ENCODE measurements at regions not wholly inside any gene's neighbourhood (a gene's known extent, or its start where the extent isn't known, plus 50 kb on each side); places are given as distances from the start of the nearest gene placed in this dataset.

DNA sequence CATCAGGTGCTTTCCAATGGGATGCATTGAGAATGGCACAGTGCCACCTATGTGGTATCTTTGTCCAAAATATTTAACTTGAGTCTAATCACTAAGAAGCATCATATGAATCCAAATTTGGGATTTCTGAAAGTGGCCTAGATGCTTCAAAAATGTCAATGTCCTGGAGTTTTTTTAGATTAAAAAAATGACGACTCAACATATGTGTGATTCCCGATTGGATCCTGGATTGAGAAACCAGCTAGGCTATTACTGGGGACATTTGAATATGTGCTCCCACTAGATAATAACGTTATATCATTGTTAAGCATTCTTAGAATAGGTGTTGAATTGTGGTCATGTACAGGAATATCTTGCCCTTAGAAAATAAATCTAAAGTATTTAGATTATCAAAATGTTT lies 189.2 kb downstream of the TBXT start:
- peaks cover 4% of the 10 kb centered on the region for H3K4me1 ChIP-seq (ENCODE audit: control insufficient read depth, insufficient read depth, low read length)
- no peaks in the 10 kb centered on the region for H3K36me3 ChIP-seq (ENCODE audit: control insufficient read depth, insufficient read depth, low read length)
- H3K27me3 ChIP-seq (ENCODE audit: control insufficient read depth, insufficient read depth, low read length), result peaks cover 21% of the 10 kb centered on the region
- no peak overlapping the region for H3K4me3 ChIP-seq (ENCODE audit: low read depth, low read length)
- no peaks in the 10 kb centered on the region for H3K9me3 ChIP-seq (ENCODE audit: control insufficient read depth, insufficient read depth, low read length)
- no peak overlapping the region for H3K9ac ChIP-seq (ENCODE audit: low read depth, low read length)

DNA sequence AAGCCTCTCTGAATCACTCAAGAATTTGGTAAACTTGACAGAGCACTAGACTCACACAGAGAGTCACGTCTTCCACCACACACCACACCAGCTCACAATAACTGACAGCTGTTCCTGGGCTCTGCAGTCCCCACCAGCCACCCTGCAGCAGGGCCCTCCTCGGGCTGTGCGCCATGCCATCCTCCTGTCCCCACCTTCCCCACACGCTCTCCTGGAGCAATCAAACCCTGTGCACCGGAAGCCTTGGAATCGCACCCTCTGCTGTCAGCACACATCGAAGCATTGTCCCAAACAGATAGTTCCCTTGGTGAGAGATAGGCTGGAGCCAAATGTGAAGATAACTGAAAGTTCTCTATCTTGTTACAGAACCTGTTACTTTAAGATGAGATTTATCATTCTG lies 191.0 kb downstream of the TBXT start:
- Histone ChIP-seq H3K9ac (ENCODE audit: low read depth, low read length) (no peak overlapping the region), H3K4me3 (ENCODE audit: low read depth, low read length) (no peak overlapping the region), H3K9me3 (ENCODE audit: control insufficient read depth, insufficient read depth, low read length) (no peaks in the 10 kb centered on the region), H3K27me3 (ENCODE audit: control insufficient read depth, insufficient read depth, low read length) (peaks cover 3% of the 10 kb centered on the region), H3K36me3 (ENCODE audit: control insufficient read depth, insufficient read depth, low read length) (no peaks in the 10 kb centered on the region), H3K4me1 (ENCODE audit: control insufficient read depth, insufficient read depth, low read length) (peaks cover 4% of the 10 kb centered on the region)

DNA sequence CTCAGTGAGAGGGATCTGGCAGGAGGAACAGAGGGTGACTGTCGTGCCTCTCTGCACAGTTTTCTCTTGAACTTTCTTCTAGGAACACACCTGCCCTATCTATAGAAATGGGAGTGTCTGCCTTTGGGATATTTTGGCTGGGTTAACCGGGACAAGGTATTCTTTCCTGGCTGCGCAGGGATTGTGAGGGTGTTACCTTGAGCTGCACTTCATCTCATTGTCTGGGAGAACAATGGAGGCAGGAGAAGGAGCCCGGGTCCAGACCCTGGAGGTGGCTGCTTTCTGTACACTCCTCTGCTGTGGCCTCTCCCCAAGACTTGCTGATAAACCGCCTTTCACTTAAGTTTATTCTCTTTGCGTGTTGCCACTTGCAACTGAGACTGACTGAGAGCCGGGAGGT lies 192.8 kb downstream of the TBXT start:
- Histone ChIP-seq H3K4me1 (ENCODE audit: control insufficient read depth, insufficient read depth, low read length) (no peaks in the 10 kb centered on the region), H3K4me3 (ENCODE audit: low read depth, low read length) (no peak overlapping the region), H3K9me3 (ENCODE audit: control insufficient read depth, insufficient read depth, low read length) (no peaks in the 10 kb centered on the region), H3K9ac (ENCODE audit: low read depth, low read length) (no peak overlapping the region), H3K36me3 (ENCODE audit: control insufficient read depth, insufficient read depth, low read length) (no peaks in the 10 kb centered on the region), H3K27me3 (ENCODE audit: control insufficient read depth, insufficient read depth, low read length) (no peaks in the 10 kb centered on the region)

GRCh38 chr6:165973473-165973872 lies 194.2 kb downstream of the TBXT start:
- H3K36me3 ChIP-seq (ENCODE audit: control insufficient read depth, insufficient read depth, low read length), result no peaks in the 10 kb centered on the region

DNA sequence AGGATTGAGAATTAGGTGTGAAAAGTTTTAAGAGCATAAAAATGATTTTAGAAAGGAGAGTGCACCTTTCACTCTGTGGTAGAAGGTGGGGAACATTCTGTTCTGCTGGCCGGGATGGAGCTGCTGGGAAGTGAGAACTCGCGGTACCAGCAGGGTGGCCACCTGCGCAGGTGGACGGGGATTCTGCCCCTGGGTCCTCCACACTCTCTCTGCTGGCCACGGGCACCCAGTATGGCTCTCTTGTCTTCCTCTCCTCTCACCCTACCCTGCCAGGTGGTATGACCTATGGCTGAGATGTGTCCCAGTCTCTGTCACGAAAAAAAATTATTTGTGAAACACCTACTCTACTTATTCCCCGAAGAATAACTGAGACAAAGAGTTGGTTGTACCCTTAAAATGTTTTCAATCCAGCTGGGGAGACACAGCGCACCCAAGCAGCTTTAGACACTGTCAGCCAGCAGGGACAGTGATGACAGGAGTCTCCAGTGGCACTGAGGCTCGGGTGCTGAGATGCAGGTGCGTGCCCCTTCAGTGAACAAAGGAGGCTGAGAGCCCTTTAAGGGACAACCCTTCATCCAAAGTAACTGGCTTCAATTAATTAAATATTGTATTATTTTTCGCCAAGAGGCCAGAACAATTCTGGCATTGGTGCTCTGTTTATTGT lies 195.4 kb downstream of the TBXT start:
- Histone ChIP-seq H3K9ac (ENCODE audit: low read depth, low read length) (no peak overlapping the region), H3K27me3 (ENCODE audit: control insufficient read depth, insufficient read depth, low read length) (no peaks in the 10 kb centered on the region), H3K9me3 (ENCODE audit: control insufficient read depth, insufficient read depth, low read length) (no peaks in the 10 kb centered on the region), H3K36me3 (ENCODE audit: control insufficient read depth, insufficient read depth, low read length) (no peaks in the 10 kb centered on the region), H3K4me1 (ENCODE audit: control insufficient read depth, insufficient read depth, low read length) (no peaks in the 10 kb centered on the region), H3K4me3 (ENCODE audit: low read depth, low read length) (no peak overlapping the region)

More at GRCh38 chr6:165973473-165973872, 194.2 kb downstream of the TBXT start:
- H3K9me3 ChIP-seq (ENCODE audit: control insufficient read depth, insufficient read depth, low read length), result no peaks in the 10 kb centered on the region
- no peak overlapping the region for H3K4me3 ChIP-seq (ENCODE audit: low read depth, low read length)
- no peak overlapping the region for H3K9ac ChIP-seq (ENCODE audit: low read depth, low read length)
- H3K4me1 ChIP-seq (ENCODE audit: control insufficient read depth, insufficient read depth, low read length), result no peaks in the 10 kb centered on the region
- H3K27me3 ChIP-seq (ENCODE audit: control insufficient read depth, insufficient read depth, low read length), result no peaks in the 10 kb centered on the region

DNA sequence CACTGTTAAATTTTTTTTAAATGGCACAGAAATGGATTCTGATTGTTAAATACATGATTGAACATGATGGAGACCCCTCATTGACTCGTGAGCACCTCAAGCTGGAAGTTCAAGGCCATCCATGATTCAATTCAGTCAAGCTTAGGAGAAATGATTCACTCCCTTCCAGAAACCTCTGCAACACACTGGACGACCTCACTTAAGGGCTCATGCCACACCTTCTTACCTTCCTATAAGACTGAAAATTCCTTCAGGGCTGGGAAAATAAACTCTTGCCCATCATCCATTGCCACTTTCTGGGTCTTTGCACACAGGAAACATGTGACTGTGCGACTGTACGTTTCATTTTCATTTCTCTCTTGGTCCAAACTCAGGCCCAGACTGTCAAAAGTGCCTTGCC lies 196.4 kb downstream of the TBXT start:
- Histone ChIP-seq H3K4me3 (ENCODE audit: low read depth, low read length) (no peak overlapping the region), H3K36me3 (ENCODE audit: control insufficient read depth, insufficient read depth, low read length) (no peaks in the 10 kb centered on the region), H3K9me3 (ENCODE audit: control insufficient read depth, insufficient read depth, low read length) (no peaks in the 10 kb centered on the region), H3K4me1 (ENCODE audit: control insufficient read depth, insufficient read depth, low read length) (no peaks in the 10 kb centered on the region), H3K9ac (ENCODE audit: low read depth, low read length) (no peak overlapping the region), H3K27me3 (ENCODE audit: control insufficient read depth, insufficient read depth, low read length) (no peaks in the 10 kb centered on the region)

DNA sequence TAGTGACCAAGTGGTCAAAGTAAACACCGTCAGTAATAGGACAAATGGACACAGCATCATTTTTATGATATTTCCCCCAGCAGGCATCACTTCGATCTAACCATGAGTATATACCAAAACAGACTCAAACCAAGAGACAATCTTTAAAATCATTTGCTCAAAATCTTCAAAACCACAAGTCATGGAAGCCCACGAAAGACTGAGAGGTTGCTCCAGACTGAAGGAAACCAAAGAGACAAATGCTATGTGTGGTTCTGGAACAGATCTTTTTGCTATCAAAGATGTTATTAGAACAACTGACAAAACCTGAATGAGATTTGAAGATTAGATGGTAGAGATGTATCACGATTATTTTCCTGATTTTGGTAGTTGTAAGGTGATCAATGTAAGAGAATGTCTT lies 197.7 kb downstream of the TBXT start:
- no peaks in the 10 kb centered on the region for H3K36me3 ChIP-seq (ENCODE audit: control insufficient read depth, insufficient read depth, low read length)
- H3K9ac ChIP-seq (ENCODE audit: low read depth, low read length), result no peak overlapping the region
- no peaks in the 10 kb centered on the region for H3K4me1 ChIP-seq (ENCODE audit: control insufficient read depth, insufficient read depth, low read length)
- H3K9me3 ChIP-seq (ENCODE audit: control insufficient read depth, insufficient read depth, low read length), result no peaks in the 10 kb centered on the region
- H3K4me3 ChIP-seq (ENCODE audit: low read depth, low read length), result no peak overlapping the region
- H3K27me3 ChIP-seq (ENCODE audit: control insufficient read depth, insufficient read depth, low read length), result no peaks in the 10 kb centered on the region

DNA sequence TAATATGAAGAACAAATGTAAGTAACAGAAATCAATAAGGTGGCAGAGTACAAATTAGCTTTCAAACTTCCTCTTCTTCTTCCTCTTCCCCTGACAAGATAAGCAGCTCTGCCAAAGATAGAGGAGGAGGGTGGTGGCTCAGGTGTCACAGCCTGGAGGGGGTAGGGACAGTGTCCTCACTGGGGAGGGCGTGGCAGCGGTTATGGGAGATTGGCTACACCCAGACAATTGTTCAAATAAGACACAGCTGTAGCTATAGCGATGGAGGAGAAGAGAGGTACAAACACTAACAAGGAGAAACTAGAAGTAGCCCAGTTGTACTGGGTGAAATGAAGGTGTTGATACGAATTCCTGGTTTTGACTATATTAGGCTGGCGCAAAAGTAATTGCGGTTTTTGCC lies 198.5 kb downstream of the TBXT start:
- Histone ChIP-seq H3K27me3 (ENCODE audit: control insufficient read depth, insufficient read depth, low read length) (no peaks in the 10 kb centered on the region), H3K9me3 (ENCODE audit: control insufficient read depth, insufficient read depth, low read length) (no peaks in the 10 kb centered on the region), H3K4me1 (ENCODE audit: control insufficient read depth, insufficient read depth, low read length) (no peaks in the 10 kb centered on the region), H3K9ac (ENCODE audit: low read depth, low read length) (no peak overlapping the region), H3K4me3 (ENCODE audit: low read depth, low read length) (no peak overlapping the region), H3K36me3 (ENCODE audit: control insufficient read depth, insufficient read depth, low read length) (no peaks in the 10 kb centered on the region)

DNA sequence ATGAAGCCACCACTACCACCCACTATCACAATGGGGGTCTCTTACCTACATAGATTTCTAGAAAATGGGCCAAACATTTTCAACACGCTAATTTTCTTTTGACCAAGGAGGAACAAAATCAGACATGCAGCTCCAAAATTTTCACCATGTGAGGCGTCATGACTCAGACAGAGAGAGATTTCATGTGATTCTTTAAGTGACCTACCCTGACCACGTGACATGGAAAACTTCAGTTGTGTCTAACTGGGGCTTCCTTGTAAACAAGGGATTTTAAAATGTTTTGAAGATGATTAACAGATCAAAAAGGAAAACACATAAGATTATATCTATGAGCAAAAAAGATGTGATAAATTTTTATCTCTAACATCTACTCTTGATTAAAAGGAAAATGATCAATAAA lies 199.2 kb downstream of the TBXT start:
- Histone ChIP-seq H3K4me1 (ENCODE audit: control insufficient read depth, insufficient read depth, low read length) (no peaks in the 10 kb centered on the region), H3K27me3 (ENCODE audit: control insufficient read depth, insufficient read depth, low read length) (no peaks in the 10 kb centered on the region), H3K9ac (ENCODE audit: low read depth, low read length) (no peak overlapping the region), H3K36me3 (ENCODE audit: control insufficient read depth, insufficient read depth, low read length) (no peaks in the 10 kb centered on the region), H3K9me3 (ENCODE audit: control insufficient read depth, insufficient read depth, low read length) (no peaks in the 10 kb centered on the region), H3K4me3 (ENCODE audit: low read depth, low read length) (no peak overlapping the region)

GRCh38 chr6:165967810-165968407 lies 199.7 kb downstream of the TBXT start:
- Histone ChIP-seq H3K9ac (ENCODE audit: low read depth, low read length) (no peak overlapping the region), H3K4me3 (ENCODE audit: low read depth, low read length) (no peak overlapping the region), H3K36me3 (ENCODE audit: control insufficient read depth, insufficient read depth, low read length) (no peaks in the 10 kb centered on the region), H3K9me3 (ENCODE audit: control insufficient read depth, insufficient read depth, low read length) (no peaks in the 10 kb centered on the region), H3K27me3 (ENCODE audit: control insufficient read depth, insufficient read depth, low read length) (no peaks in the 10 kb centered on the region), H3K4me1 (ENCODE audit: control insufficient read depth, insufficient read depth, low read length) (no peaks in the 10 kb centered on the region)

GRCh38 chr6:165963750-165964149 lies 203.9 kb downstream of the TBXT start:
- H3K4me3 ChIP-seq (ENCODE audit: low read depth, low read length), result no peak overlapping the region
- H3K9ac ChIP-seq (ENCODE audit: low read depth, low read length), result no peak overlapping the region
- H3K36me3 ChIP-seq (ENCODE audit: control insufficient read depth, insufficient read depth, low read length), result no peaks in the 10 kb centered on the region
- no peaks in the 10 kb centered on the region for H3K9me3 ChIP-seq (ENCODE audit: control insufficient read depth, insufficient read depth, low read length)
- H3K27me3 ChIP-seq (ENCODE audit: control insufficient read depth, insufficient read depth, low read length), result no peaks in the 10 kb centered on the region
- H3K4me1 ChIP-seq (ENCODE audit: control insufficient read depth, insufficient read depth, low read length), result no peaks in the 10 kb centered on the region

- H3K4me3 ChIP-seq (ENCODE audit: low read depth, low read length), result no peak overlapping the region
- H3K4me1 ChIP-seq (ENCODE audit: control insufficient read depth, insufficient read depth, low read length), result no peaks in the 10 kb centered on the region
- no peaks in the 10 kb centered on the region for H3K27me3 ChIP-seq (ENCODE audit: control insufficient read depth, insufficient read depth, low read length)
- H3K36me3 ChIP-seq (ENCODE audit: control insufficient read depth, insufficient read depth, low read length), result no peaks in the 10 kb centered on the region
- H3K9ac ChIP-seq (ENCODE audit: low read depth, low read length), result no peak overlapping the region
- H3K9me3 ChIP-seq (ENCODE audit: control insufficient read depth, insufficient read depth, low read length), result no peaks in the 10 kb centered on the region
Measured at GRCh38 chr6:165962366-165962765, 205.3 kb downstream of the TBXT start.
